IgD-negative memory B cell (primary cell): ENCODE measurements at regions not wholly inside any gene's neighbourhood (a gene's known extent, or its start where the extent isn't known, plus 50 kb on each side); places are given as distances from the start of the nearest gene placed in this dataset.

Source experiments
- H3K27ac Mint-ChIP-seq, 3 donors: one replicate each; pipeline ENCODE4 v1.8.0; 2020 to 2022; ENCODE audit warnings: mild to moderate bottlenecking in 3 of 3, mixed read lengths in 3 of 3, moderate library complexity in 1 of 3
- H3K27me3 Mint-ChIP-seq: one replicate; pipeline ENCODE4 v1.8.0; 2021; ENCODE audit warnings: mixed read lengths
- H3K36me3 Mint-ChIP-seq: one replicate; pipeline ENCODE4 v1.8.0; 2020; ENCODE audit warnings: mild to moderate bottlenecking, mixed read lengths
- H3K4me1 Mint-ChIP-seq, 3 donors: one replicate each; pipeline ENCODE4 v1.8.0; 2020 to 2022; ENCODE audit warnings: mixed read lengths in 3 of 3, mild to moderate bottlenecking in 1 of 3
- H3K4me3 Mint-ChIP-seq, 4 donors: one replicate each; pipeline ENCODE4 v1.8.0; 2020 to 2022; ENCODE audit warnings: mild to moderate bottlenecking in 4 of 4, mixed read lengths in 4 of 4, moderate library complexity in 3 of 4
- H3K9me3 Mint-ChIP-seq, 3 donors: one replicate each; pipeline ENCODE4 v1.8.0; 2020 to 2021; ENCODE audit warnings: mixed read lengths in 3 of 3, mild to moderate bottlenecking in 1 of 3

GRCh38 chr4:171668403-171668802, 144.8 kb upstream of the GALNTL6 start:
- Mint-ChIP-seq H3K36me3 (no peaks in the 10 kb centered on the region), H3K27ac (no peak overlapping the region), H3K27me3 (no peaks in the 10 kb centered on the region), H3K4me3 (no peak overlapping the region), H3K9me3 (no peaks in the 10 kb centered on the region), H3K4me1 (peaks cover 0 to 2% (median 0%) of the 10 kb centered on the region in 3 donors)

GRCh38 chr4:171667906-171668305, 145.3 kb upstream of the GALNTL6 start:
- Mint-ChIP-seq H3K27ac (no peak overlapping the region), H3K9me3 (no peaks in the 10 kb centered on the region), H3K4me3 (no peak overlapping the region), H3K4me1 (peaks cover 0 to 2% (median 0%) of the 10 kb centered on the region in 3 donors), H3K36me3 (no peaks in the 10 kb centered on the region), H3K27me3 (no peaks in the 10 kb centered on the region)

- Mint-ChIP-seq H3K27me3 (no peaks in the 10 kb centered on the region), H3K36me3 (no peaks in the 10 kb centered on the region), H3K4me3 (no peak overlapping the region), H3K4me1 (peaks cover 0 to 2% (median 0%) of the 10 kb centered on the region in 3 donors), H3K9me3 (peaks cover 0 to 4% (median 0%) of the 10 kb centered on the region in 3 donors), H3K27ac (no peak overlapping the region)
Observed at GRCh38 chr4:171651071-171651470, 162.1 kb upstream of the GALNTL6 start.

- H3K9me3 Mint-ChIP-seq: peaks cover 0 to 4% (median 0%) of the 10 kb centered on the region in 3 donors
- H3K36me3 Mint-ChIP-seq: no peaks in the 10 kb centered on the region
- H3K4me3 Mint-ChIP-seq: no peak overlapping the region
- H3K27me3 Mint-ChIP-seq: no peaks in the 10 kb centered on the region
- H3K27ac Mint-ChIP-seq: peak overlapping the region in 1 of 3 donors; percentile 35
- H3K4me1 Mint-ChIP-seq: peaks cover under 1 to 3% (median 1%) of the 10 kb centered on the region in 3 donors
Observed at GRCh38 chr4:171650543-171650942, 162.7 kb upstream of the GALNTL6 start.

GRCh38 chr4:171648926-171649325, 164.3 kb upstream of the GALNTL6 start:
- Mint-ChIP-seq H3K4me3 (no peak overlapping the region), H3K4me1 (peaks cover 10 to 16% (median 13%) of the 10 kb centered on the region in 3 donors), H3K36me3 (no peaks in the 10 kb centered on the region), H3K27ac (no peak overlapping the region), H3K27me3 (no peaks in the 10 kb centered on the region), H3K9me3 (peaks cover 0 to 4% (median 0%) of the 10 kb centered on the region in 3 donors)

GRCh38 chr4:171646984-171647383, 166.2 kb upstream of the GALNTL6 start:
- H3K27me3 Mint-ChIP-seq: no peaks in the 10 kb centered on the region
- H3K4me1 Mint-ChIP-seq: peaks cover 16 to 27% (median 20%) of the 10 kb centered on the region in 3 donors

GRCh38 chr4:171644430-171645057, 168.7 kb upstream of the GALNTL6 start:
- Mint-ChIP-seq H3K27ac (peak overlapping the region in 1 of 3 donors; percentile 48), H3K36me3 (no peaks in the 10 kb centered on the region), H3K4me3 (peak overlapping the region; percentile 46 to 86 (median 72)), H3K9me3 (no peaks in the 10 kb centered on the region), H3K27me3 (no peaks in the 10 kb centered on the region), H3K4me1 (peaks cover 19 to 42% (median 27%) of the 10 kb centered on the region in 3 donors)

More at GRCh38 chr4:171646984-171647383, 166.2 kb upstream of the GALNTL6 start:
- Mint-ChIP-seq H3K36me3 (no peaks in the 10 kb centered on the region), H3K4me3 (no peak overlapping the region), H3K9me3 (peaks cover 0 to 1% (median 0%) of the 10 kb centered on the region in 3 donors), H3K27ac (peak overlapping the region in 1 of 3 donors; percentile 71)

- Mint-ChIP-seq H3K9me3 (no peaks in the 10 kb centered on the region), H3K4me3 (peak overlapping the region in 2 of 4 donors; percentile 7 to 57), H3K36me3 (peaks cover 1% of the 10 kb centered on the region), H3K27ac (no peak overlapping the region), H3K27me3 (no peaks in the 10 kb centered on the region), H3K4me1 (peaks cover 15 to 38% (median 24%) of the 10 kb centered on the region in 3 donors)
Observed at GRCh38 chr4:171639540-171639939, 173.7 kb upstream of the GALNTL6 start.

- no peaks in the 10 kb centered on the region for H3K27me3 Mint-ChIP-seq
- H3K9me3 Mint-ChIP-seq: peaks cover 0 to 4% (median 4%) of the 10 kb centered on the region in 3 donors
- H3K4me3 Mint-ChIP-seq: no peak overlapping the region
Observed at GRCh38 chr4:171636606-171637005, 176.6 kb upstream of the GALNTL6 start.

GRCh38 chr4:171629737-171630136, 183.5 kb upstream of the GALNTL6 start:
- Mint-ChIP-seq H3K9me3 (peaks cover 0 to 4% (median 4%) of the 10 kb centered on the region in 3 donors), H3K36me3 (peaks cover 8% of the 10 kb centered on the region), H3K27ac (no peak overlapping the region), H3K27me3 (peaks cover 2% of the 10 kb centered on the region), H3K4me3 (peak overlapping the region in 1 of 4 donors; percentile 25), H3K4me1 (peaks cover 4 to 8% (median 7%) of the 10 kb centered on the region in 3 donors)

More at GRCh38 chr4:171636606-171637005, 176.6 kb upstream of the GALNTL6 start:
- H3K4me1 Mint-ChIP-seq: peaks cover 6 to 24% (median 13%) of the 10 kb centered on the region in 3 donors
- no peak overlapping the region for H3K27ac Mint-ChIP-seq
- H3K36me3 Mint-ChIP-seq: peaks cover 5% of the 10 kb centered on the region

GRCh38 chr4:171629182-171629581, 184.0 kb upstream of the GALNTL6 start:
- H3K4me3 Mint-ChIP-seq: peak overlapping the region in 2 of 4 donors; percentile 31 to 70
- no peak overlapping the region for H3K27ac Mint-ChIP-seq
- H3K36me3 Mint-ChIP-seq: peaks cover 7% of the 10 kb centered on the region
- H3K9me3 Mint-ChIP-seq: peaks cover 0 to 6% (median 4%) of the 10 kb centered on the region in 3 donors
- H3K4me1 Mint-ChIP-seq: peaks cover 4 to 8% (median 7%) of the 10 kb centered on the region in 3 donors
- H3K27me3 Mint-ChIP-seq: peaks cover 2% of the 10 kb centered on the region

- H3K27ac Mint-ChIP-seq: no peak overlapping the region
Observed at GRCh38 chr4:171626554-171626953, 186.7 kb upstream of the GALNTL6 start.

GRCh38 chr4:171622729-171623128, 190.5 kb upstream of the GALNTL6 start:
- Mint-ChIP-seq H3K27me3 (peaks cover 3% of the 10 kb centered on the region), H3K4me1 (peaks cover 0 to 10% (median 5%) of the 10 kb centered on the region in 3 donors), H3K9me3 (peaks cover 0 to 6% (median 2%) of the 10 kb centered on the region in 3 donors), H3K4me3 (peak overlapping the region in 1 of 4 donors; percentile 5), H3K27ac (no peak overlapping the region), H3K36me3 (peaks cover 4% of the 10 kb centered on the region)

More at GRCh38 chr4:171626554-171626953, 186.7 kb upstream of the GALNTL6 start:
- peaks cover 7 to 13% (median 12%) of the 10 kb centered on the region in 3 donors for H3K4me1 Mint-ChIP-seq
- peaks cover 4% of the 10 kb centered on the region for H3K36me3 Mint-ChIP-seq
- H3K4me3 Mint-ChIP-seq: no peak overlapping the region
- peaks cover 2% of the 10 kb centered on the region for H3K27me3 Mint-ChIP-seq
- H3K9me3 Mint-ChIP-seq: peaks cover 0 to 2% (median 0%) of the 10 kb centered on the region in 3 donors

- Mint-ChIP-seq H3K9me3 (peaks cover 0 to 6% (median 2%) of the 10 kb centered on the region in 3 donors), H3K27ac (no peak overlapping the region), H3K4me3 (no peak overlapping the region), H3K36me3 (peaks cover 4% of the 10 kb centered on the region), H3K4me1 (peaks cover 0 to 10% (median 5%) of the 10 kb centered on the region in 3 donors), H3K27me3 (peaks cover 3% of the 10 kb centered on the region)
Observed at GRCh38 chr4:171621646-171622045, 191.6 kb upstream of the GALNTL6 start.

- H3K27ac Mint-ChIP-seq: no peak overlapping the region
- peaks cover 0 to 2% (median 0%) of the 10 kb centered on the region in 3 donors for H3K4me1 Mint-ChIP-seq
Observed at GRCh38 chr4:171612907-171613306, 200.3 kb upstream of the GALNTL6 start.

More at GRCh38 chr4:171612907-171613306, 200.3 kb upstream of the GALNTL6 start:
- H3K4me3 Mint-ChIP-seq: no peak overlapping the region
- H3K27me3 Mint-ChIP-seq: peaks cover 6% of the 10 kb centered on the region
- no peaks in the 10 kb centered on the region for H3K36me3 Mint-ChIP-seq
- peaks cover 0 to 2% (median under 1%) of the 10 kb centered on the region in 3 donors for H3K9me3 Mint-ChIP-seq
